ENCODE measurements at regions not wholly inside any gene's neighbourhood (a gene's known extent, or its start where the extent isn't known, plus 50 kb on each side); places are given as distances from the start of the nearest gene placed in this dataset.

GRCh38 chr17:72024457-72024856 is 96.4 kb upstream of the SOX9 start:
- Histone ChIP-seq H3K4me1 (ENCODE audit: insufficient read depth, low read length, severe bottlenecking) (no peaks in the 10 kb centered on the region), H2AFZ (ENCODE audit: low read length) (no peak overlapping the region), H3K9ac (ENCODE audit: low read length) (no peak overlapping the region), H3K4me3 (ENCODE audit: low read depth, low read length, poor library complexity, severe bottlenecking) (no peak overlapping the region), H3K79me2 (ENCODE audit: insufficient read depth, low read length) (no peaks in the 10 kb centered on the region), H3K4me2 (ENCODE audit: low read length) (no peak overlapping the region), H3K27ac (ENCODE audit: low read depth, low read length, poor library complexity, severe bottlenecking) (no peak overlapping the region), H3K9me3 (ENCODE audit: low read length) (no peaks in the 10 kb centered on the region), H3K9me2 (ENCODE audit: low read depth, low read length) (no peaks in the 10 kb centered on the region), H4K20me1 (ENCODE audit: insufficient read depth, low read length) (no peaks in the 10 kb centered on the region), H3F3A (ENCODE audit: insufficient read depth, low read length) (no peaks in the 10 kb centered on the region), H3K27me3 (ENCODE audit: insufficient read depth, low read length) (no peaks in the 10 kb centered on the region), H3K36me3 (ENCODE audit: insufficient read depth, low read length) (no peaks in the 10 kb centered on the region)
- TF ChIP-seq CTCF (IDR thresholded peaks at IDR 0.05; ENCODE audit: low read length) (no peak), EZH2 (IDR thresholded peaks at IDR 0.05; ENCODE audit: borderline replicate concordance, low read length) (no peak)

GRCh38 chr17:72025113-72025512 is 95.7 kb upstream of the SOX9 start:
- Histone ChIP-seq H2AFZ (ENCODE audit: low read length) (no peak overlapping the region), H3K27me3 (ENCODE audit: insufficient read depth, low read length) (no peaks in the 10 kb centered on the region), H3K9me2 (ENCODE audit: low read depth, low read length) (no peaks in the 10 kb centered on the region), H3K4me1 (ENCODE audit: insufficient read depth, low read length, severe bottlenecking) (no peaks in the 10 kb centered on the region), H3K9me3 (ENCODE audit: low read length) (no peaks in the 10 kb centered on the region), H3K79me2 (ENCODE audit: insufficient read depth, low read length) (no peaks in the 10 kb centered on the region), H3K4me3 (ENCODE audit: low read depth, low read length, poor library complexity, severe bottlenecking) (no peak overlapping the region), H3K27ac (ENCODE audit: low read depth, low read length, poor library complexity, severe bottlenecking) (no peak overlapping the region), H3F3A (ENCODE audit: insufficient read depth, low read length) (no peaks in the 10 kb centered on the region), H4K20me1 (ENCODE audit: insufficient read depth, low read length) (no peaks in the 10 kb centered on the region), H3K9ac (ENCODE audit: low read length) (no peak overlapping the region), H3K36me3 (ENCODE audit: insufficient read depth, low read length) (no peaks in the 10 kb centered on the region), H3K4me2 (ENCODE audit: low read length) (no peak overlapping the region)
- TF ChIP-seq CTCF (IDR thresholded peaks at IDR 0.05; ENCODE audit: low read length): no peak
- no peak for TF ChIP-seq EZH2 (IDR thresholded peaks at IDR 0.05; ENCODE audit: borderline replicate concordance, low read length)

GRCh38 chr17:72030067-72030899 is 90.5 kb upstream of the SOX9 start:
- no peaks in the 10 kb centered on the region for H3K27me3 ChIP-seq (ENCODE audit: insufficient read depth, low read length)
- no peaks in the 10 kb centered on the region for H3K79me2 ChIP-seq (ENCODE audit: insufficient read depth, low read length)
- no peaks in the 10 kb centered on the region for H3K9me3 ChIP-seq (ENCODE audit: low read length)
- no peaks in the 10 kb centered on the region for H3K36me3 ChIP-seq (ENCODE audit: insufficient read depth, low read length)
- no peaks in the 10 kb centered on the region for H3K9me2 ChIP-seq (ENCODE audit: low read depth, low read length)
- TF ChIP-seq CTCF (IDR thresholded peaks at IDR 0.05; ENCODE audit: low read length): no peak
- no peak for TF ChIP-seq EZH2 (IDR thresholded peaks at IDR 0.05; ENCODE audit: borderline replicate concordance, low read length)
- no peaks in the 10 kb centered on the region for H4K20me1 ChIP-seq (ENCODE audit: insufficient read depth, low read length)
- H3K27ac ChIP-seq (ENCODE audit: low read depth, low read length, poor library complexity, severe bottlenecking): no peak overlapping the region
- no peaks in the 10 kb centered on the region for H3K4me1 ChIP-seq (ENCODE audit: insufficient read depth, low read length, severe bottlenecking)
- H3F3A ChIP-seq (ENCODE audit: insufficient read depth, low read length): no peaks in the 10 kb centered on the region
- H3K4me3 ChIP-seq (ENCODE audit: low read depth, low read length, poor library complexity, severe bottlenecking): no peak overlapping the region
- H2AFZ ChIP-seq (ENCODE audit: low read length): no peak overlapping the region
- H3K4me2 ChIP-seq (ENCODE audit: low read length): peak overlapping the region; percentile 17; the same call in 1 of the 2 replicates
- H3K9ac ChIP-seq (ENCODE audit: low read length): no peak overlapping the region

All from OCI-LY1 (cell line).